KG1 (cell line): ENCODE measurements at regions not wholly inside any gene's neighbourhood (a gene's known extent, or its start where the extent isn't known, plus 50 kb on each side); places are given as distances from the start of the nearest gene placed in this dataset.

ENCODE experiments used
- DNase-seq: peaks from one replicate; lab custom pipeline; 2025; lab: John Stamatoyannopoulos, UW

DNA sequence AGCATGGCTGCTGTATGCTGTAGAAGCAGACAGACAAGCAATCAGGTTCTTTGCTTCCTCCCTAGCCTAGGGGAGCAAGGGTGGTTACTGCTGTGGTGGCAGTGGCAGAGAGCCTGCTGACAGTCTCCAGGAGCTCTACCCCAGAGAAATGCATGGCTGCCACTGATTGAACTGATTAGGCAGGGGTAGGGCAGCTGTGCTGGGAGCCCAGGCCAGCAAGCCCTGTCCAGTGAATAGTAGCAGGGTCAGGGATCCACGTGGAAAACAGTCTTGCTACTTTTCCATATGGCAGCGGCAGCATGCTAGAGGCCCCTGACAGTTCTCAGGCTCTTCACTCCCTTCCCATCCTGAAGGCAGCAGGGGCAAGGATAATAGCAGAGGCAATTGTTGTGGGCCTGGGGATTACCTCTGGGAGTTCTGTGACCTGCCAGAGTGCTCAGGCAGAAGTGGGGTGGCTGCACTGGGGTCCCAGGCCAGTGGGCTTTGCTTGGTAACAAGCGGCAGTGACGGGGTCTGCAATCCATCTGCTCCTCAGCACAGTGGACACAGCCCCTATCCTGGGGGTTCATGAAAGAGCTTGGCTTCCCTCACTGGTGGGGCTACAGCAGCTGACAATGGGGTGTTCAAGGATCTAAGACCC, 558.8 kb upstream of the GHITM start:
- DNase-seq = no peak

DNA sequence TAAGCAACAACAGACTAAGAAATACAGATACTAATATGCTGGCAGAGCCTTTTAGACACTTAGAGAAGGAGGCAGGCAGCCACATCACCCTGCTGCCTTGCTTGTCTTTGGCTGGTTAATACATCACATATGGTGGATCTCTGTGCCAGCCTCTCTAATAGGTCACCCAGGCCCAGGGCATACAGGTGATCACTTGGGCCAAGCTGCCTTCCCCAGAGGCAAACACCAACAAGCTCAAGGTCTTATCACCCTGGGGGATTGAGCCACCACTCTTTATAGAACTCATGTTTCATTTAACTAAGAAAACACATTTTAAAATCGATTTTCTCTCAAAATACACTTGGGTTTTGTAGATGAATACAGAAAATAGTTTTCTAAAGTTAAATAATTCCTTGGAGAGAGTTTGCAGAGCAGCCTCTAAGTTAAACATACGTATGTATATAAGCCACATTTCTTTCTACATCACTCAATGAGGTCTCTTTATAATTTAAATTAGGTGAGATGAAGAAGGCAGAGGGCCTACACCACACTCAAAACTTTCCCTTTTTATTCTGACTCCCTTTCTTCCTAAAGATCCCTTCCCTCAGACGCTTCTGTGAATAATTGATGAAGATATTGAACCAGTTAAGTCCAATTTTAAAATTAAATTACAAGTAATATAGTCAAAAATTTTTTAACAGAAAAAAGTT, 556.8 kb upstream of the GHITM start:
- no peak for DNase-seq

DNA sequence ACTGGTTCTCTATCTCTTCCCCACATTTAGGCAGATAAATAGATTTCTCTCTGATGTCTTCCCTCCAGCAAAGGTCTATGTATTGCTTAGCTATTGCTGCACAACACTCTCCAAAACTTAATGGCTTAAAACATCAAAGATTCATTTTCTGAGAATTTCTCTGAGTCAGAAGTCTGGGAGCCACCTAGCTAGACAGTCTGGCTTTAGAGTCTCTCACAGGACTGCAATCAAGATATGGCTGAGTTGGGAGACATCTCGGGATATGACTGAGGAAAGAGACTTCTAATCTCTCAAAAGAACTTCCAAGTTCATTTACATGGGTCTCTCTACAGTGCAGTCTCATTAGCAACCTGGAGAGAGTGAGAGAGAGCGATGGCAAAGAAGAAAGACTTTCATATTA, 553.6 kb upstream of the GHITM start:
- DNase-seq = no peak

DNA sequence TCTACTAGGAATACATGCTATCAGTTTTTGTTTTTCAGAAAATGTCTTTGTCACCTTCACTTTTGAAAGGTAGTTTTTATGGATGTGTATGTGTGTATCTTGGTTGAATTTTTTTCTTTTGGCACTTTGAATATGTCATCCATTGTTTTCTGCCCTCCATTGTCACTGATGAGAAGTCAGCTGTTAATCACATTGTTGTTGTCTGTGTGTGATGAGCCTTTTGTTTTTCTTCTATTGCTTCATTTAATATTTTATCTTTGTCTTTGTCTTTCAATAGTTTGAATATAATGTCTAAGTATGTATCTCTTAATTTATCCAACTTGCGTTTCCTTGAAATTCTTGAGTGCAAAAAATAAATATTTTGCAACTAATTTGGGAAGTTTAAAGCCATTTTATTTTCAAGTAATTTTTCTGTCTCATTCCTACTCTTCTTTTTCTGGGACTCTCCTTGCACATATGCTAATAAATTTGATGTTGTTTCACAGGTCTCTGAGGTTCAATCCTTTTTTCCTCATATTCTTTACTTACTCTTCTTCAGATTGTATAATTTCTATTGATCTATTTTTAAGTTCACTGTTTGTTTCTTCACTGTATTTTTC, 546.9 kb upstream of the GHITM start:
- no peak for DNase-seq

DNA sequence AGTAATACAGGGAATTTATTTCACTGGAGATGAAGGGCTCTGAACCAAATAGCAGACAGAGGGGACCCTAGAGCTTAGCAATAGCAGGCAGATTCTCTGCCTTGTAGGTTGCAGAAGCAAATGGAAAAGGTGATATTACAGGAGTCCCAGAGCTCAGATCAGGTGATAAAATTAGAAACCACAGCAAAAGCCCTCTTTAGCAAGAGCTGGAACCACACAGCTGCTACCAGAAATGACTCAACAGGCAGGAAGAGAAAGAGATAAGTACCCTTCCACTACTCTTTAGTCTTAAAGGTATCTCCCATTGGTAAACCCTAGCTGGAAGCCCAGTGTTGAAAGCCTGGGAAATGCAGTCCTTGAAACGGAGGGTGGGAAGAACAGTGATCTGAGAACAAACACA, 535.6 kb upstream of the GHITM start:
- DNase-seq = no peak

DNA sequence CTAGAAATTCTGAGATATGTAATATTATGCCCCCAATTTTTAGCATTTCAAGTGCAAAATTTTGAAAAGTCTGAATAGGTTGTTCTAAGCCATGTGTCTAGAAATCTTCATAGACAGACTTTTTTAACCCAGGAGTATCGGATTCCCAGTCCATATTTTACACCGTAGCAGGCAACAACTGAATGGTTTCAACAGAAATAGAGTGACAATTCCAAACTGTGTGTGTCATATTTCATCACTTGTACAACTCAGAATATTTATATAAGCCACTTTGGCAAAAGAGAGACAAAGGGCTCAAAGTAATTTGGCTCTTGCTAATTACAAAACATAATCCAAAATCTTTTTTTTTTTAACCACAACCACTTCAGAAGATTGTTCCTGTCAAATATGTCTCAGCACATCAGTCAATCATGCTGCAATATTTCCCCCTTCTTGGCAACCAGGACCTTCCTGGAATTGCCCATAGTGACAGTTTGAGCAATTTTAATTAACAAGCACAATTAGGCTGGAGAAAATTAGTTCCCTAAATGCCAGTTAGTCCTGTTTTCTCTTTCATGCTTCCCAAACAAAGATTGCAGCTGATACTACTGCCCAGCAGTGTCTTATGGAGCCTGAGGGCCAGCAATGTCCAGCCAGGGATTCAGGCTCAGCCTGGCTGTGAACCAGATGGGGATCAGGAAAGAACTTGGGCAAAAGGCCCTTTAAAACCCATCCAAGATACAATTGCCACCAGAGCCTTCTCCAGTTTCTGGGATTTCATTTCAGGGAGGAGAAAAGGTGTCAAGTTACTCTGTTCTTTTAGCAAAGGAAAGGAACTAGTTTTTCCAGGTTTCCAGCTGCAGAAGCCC, 533.3 kb upstream of the GHITM start:
- DNase-seq = no peak

DNA sequence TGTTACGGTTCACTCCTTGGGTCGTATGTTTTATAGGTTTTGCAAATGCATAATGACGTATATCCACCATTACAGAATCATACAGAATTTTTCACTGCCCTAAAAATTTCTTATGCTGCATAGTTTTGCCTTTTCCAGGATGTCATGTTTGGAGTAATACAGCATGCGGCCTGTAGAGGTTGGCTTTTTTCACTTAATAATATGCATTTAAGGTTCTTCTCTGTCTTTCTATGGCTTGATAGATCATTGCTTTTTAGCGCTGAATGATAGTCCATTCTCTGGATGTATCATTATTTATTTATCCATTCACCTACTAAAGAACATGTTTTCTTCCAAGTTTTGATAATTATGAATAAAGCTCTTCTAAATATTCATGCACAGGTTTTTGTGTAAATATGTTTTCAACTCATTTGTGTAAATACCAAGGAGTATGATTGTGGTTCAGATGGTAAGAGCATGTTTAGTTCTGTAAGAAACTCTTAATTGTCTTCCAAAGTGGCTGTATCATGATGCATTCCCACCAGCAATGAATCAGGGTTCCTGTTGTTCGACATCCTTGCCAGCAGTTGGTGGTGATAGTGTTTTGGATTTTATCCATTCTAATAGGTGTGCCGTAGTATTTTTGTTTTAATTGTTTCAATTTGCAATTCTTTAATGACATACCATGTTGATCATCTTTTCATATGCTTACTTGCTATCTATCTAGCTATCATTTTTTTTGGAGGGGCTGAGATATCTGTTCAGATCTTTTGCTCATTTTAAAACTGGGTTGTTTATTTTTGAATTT, 531.2 kb upstream of the GHITM start:
- no peak for DNase-seq

DNA sequence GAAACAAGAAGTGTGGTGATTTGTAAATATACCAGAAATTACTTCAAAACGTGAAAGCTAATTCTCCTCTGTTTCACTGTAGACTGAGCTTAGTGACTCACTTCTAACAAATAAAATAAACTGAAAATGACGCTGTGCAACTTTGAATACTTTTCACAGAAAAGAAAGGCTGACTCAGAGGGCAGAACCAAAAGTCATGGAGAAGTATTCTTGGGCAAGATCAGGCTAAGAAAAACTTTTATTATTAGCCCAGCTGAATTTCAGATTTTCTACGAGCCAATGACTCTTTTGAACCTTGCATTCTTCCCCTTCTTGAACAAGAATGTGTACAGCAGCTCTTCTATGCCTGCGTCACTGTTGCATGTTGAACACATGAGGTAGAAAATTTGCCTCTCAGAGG, 527.3 kb upstream of the GHITM start:
- no peak for DNase-seq

DNA sequence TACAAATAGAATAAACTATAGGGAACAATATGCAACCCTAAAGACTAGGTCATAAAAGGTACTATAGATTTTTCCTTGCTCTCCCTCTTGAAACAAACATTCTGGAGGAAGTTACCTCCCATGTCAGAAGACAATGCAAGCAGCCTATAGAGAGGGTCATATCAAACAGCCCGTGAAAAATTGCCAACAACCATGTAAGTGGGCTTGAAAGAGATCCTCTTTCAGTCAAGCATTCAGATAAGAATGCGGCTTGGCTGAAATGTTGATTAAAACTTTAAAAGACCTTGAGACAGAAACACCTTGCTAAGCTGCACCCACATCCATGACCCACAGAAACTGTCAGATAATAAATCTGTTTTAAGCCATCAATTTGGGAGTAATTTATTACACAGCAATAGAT, 526.6 kb upstream of the GHITM start:
- DNase-seq = no peak

DNA sequence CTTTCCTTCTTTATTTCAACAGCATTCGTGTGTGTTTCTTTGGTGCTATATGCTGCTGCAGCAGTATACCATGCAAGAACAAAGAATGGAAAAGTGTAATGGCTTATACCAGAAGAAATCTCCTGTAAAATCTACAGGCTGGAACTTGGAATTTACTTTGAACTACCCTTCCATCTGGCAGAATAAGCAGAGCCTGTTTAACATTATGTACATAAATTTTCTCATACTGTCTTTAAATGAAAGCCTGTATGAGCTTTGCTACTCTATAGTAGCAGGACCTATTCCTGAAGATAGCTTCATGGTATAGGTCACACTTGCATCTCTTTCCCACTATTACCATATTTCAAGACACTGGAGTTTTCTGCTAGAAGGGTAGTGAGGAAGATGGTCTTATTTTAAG, 522.1 kb upstream of the GHITM start:
- no peak for DNase-seq

DNA sequence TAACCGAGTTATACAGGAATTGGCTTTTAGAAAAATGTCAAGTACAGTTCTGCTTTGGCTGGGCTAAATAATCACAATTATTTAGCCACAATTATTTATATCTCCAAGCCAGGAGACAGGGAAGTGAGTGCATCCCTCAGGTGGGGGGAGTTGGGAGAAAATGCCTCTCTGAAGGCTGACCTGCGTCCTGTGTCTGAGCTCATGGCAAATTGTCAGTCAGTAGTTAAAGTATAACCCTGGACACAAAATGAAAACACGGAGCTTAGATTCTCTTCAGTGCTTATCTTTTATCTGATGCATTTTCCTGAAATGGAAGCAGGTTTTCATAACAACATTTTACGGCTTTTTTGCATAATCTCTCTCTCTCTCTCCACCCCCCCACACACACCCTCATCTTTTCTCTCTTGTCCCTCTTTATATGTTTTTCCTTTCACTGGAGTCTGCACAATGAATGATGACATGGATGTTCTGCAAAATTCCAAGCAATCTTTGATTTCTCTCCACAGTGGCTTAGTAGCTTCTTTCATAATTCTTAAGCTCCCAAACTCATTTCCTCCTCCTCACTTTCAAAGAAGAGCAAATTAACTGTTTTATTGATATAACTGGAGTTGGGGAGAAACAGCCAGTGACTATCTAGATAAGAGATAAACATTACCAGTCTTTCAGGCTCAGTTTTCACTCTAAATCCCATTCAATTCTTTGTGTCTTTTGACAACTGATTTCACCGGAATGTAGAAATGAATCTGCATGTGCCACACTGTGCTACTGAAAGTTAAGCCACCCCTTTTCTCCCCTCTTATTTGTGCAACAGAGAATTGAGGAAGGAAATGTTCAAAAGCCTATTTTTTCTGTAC, 521.4 kb upstream of the GHITM start:
- no peak for DNase-seq

DNA sequence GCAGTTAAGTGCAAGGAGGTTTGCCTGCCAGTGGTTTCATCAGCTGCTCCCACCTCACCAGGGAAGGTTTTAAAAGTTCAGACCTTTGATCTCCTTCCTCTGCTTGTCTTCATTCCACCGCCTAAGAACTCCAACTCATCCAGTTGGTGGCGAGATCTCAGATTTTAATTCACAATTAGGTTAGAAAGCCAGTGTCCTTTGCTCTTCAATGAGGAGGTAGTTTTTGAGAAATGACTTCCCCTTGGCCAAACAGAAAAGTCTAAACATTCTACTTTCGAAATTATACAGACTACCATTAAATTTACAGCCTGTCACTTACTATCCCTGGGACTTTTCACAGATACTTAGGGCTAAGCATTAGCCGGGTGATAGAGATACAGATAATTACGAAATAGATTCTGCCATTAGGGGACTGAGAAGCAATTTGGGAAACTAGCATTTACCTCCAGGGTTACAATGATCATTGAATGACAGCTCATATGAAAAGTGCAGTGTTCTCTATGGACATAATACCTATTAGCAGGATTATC, 513.4 kb upstream of the GHITM start:
- DNase-seq = no peak

DNA sequence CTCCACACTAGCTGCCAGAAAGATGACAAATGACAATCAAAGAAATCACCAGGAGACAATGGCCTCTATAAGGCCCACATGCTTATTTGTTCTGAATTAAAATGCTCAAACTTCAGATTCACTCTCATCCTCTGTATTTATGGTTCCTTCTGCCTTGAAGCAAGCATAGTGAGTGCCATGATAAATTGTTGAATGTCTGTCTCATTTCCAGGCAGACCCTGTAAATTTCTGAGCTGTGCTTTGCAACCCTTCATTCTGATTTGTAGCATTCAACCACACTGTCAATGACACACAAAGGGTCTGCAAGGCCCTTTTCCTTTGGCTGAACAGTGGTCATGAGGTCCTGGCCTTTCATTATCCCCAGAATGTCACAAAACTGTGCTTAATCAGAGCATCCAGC, 506.6 kb upstream of the GHITM start:
- DNase-seq = no peak

DNA sequence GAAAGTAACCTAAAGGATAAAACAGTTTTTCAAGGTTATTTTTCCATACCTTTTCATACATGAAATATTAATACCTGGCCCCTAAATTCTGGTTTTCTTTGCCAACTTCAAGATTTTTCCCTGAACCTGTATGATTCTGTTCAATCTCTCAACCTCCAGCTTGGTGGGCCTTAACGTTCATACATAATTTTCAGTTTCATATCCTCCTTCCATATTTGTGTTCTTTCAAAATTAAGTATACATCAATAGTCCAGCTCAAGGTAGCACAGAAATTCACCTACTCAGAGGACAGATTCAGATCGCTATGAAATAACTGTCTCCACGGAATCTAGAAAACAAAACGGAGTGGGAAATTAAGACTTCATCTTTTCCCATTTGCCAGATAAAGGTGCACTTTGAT, 505.8 kb upstream of the GHITM start:
- no peak for DNase-seq

DNA sequence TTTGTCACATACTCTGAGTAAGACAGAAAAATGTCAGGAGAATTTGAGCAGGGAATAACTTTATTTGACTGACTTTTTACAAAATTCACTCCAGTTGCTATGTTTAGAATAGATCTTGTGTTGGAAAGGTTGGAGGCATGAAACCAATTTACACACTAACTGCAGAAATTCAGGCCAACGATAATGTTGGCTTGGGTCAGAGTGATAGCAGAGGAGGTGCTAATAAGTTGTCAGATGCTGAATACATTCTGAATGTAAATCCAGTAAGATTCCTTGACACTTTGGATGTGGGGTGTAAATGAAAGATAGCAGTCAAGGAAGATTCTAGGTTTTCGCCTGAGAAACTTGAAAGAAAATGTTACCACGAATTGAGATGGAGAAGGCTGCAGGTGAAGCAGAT, 502.5 kb upstream of the GHITM start:
- no peak for DNase-seq

DNA sequence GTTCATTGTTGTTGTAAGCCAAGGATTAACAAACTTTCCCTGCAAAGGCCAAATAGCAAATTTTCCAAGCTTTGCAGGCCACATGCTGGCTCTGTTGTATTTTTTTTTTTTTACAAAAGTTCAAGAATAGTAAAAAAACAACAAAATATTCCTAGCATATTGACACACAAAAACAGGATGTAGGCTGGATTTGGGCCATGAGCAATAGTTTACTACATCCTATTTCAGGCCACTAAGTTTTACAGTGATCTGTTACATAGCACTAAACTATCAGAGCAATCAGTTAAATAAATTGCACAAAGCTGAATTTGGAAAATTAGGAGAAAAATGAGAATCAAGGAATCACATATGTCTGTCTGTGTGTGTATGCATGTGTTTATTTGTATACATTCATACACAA, 491.8 kb upstream of the GHITM start:
- no peak for DNase-seq

DNA sequence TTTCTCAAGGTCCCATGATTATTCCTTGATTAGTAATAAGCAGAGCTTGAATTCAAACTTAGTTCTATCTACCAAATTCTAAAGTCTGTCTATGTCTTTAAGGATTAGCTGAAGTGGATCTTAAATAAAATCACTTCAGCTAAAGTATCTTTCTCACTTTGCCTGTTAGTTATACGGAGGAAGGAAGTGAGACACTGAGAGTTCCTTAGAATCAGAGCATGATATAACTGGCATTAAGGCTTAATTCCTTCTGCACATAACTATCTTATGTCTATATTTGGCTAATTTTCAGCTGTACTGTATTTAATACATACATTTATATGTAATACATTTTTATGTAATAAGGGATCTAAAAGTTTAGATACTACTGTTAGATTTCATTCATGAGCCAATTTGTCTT, 491.1 kb upstream of the GHITM start:
- DNase-seq = no peak

DNA sequence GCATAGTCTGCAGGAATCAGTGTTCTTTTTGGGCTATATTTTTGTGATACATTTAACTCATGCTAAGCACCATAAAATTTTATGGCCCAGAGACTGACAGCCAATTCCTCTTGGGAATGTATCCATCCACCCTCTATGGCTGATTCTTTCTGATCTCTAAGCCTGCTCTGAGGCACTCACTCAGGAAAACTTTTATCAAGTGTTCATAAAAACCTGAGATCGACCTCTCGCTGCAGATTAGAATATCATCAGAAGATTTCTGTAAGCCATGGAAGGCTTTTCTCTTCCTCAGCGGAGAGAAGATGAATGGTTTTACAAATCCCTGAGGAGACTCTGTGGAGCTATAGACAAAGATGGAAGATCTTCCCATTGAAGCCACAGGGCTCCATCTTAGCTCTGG, 489.8 kb upstream of the GHITM start:
- no peak for DNase-seq

DNA sequence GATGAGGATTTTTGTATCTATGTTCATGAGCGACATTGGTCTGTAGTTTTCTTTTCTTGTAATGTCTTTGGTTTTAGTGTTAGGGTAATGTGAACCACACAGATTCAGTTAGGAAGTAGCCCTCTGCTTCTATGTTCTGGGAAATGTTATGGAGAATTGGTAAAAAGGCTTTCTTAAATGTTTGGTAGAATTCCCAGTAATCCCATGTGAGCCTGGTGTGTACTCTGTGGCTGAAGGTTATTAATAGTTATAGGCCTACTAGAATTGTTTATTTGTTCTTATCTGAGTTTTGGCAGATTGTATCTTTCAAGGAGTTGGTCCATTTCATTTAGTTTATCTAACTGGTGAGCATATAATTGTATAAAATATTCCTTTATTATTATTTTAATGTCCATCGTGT, 484.6 kb upstream of the GHITM start:
- no peak for DNase-seq

DNA sequence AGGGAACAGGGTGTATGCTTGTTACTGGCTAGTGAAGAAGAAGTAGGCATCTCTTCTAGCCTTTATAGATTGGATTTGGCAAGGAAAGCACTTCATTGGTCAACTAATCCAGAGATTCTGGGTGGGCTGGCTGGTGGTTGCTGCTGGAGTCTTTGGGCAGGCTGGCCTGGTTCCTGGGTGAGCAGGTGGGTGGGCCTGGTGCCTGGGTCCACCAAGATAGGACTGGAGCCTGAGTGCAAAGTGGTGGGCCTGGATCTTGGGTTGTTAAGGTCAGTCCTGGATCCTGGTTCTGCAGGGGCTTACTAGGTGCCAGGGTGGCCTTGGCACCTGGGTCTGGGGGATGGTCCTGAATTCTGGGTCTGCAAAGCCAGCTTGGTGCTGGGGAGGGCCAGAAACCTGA, 482.4 kb upstream of the GHITM start:
- no peak for DNase-seq

DNA sequence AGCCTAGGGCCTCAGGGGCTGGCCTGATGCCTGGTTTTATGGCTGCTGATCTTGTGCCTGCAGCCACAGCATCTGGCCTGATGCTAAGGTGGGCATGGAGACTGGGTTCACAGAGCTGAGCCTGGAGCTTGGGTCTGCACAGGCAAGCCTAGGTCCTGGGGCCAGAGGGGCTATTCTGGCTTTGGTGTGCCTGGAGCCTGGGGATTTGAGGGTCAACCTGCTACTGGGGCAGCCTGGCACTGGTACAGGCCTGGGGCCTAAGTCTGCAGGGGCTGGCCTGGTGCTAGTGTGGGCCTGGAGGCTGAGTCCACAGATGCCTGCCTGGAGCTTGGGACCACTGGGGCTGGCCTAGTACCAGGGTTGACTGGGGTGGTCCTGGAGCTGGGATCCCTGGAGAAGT, 481.8 kb upstream of the GHITM start:
- no peak for DNase-seq
